ENCODE measurements at regions not wholly inside any gene's neighbourhood (a gene's known extent, or its start where the extent isn't known, plus 50 kb on each side); places are given as distances from the start of the nearest gene placed in this dataset.

- TF ChIP-seq, protein P1, sequence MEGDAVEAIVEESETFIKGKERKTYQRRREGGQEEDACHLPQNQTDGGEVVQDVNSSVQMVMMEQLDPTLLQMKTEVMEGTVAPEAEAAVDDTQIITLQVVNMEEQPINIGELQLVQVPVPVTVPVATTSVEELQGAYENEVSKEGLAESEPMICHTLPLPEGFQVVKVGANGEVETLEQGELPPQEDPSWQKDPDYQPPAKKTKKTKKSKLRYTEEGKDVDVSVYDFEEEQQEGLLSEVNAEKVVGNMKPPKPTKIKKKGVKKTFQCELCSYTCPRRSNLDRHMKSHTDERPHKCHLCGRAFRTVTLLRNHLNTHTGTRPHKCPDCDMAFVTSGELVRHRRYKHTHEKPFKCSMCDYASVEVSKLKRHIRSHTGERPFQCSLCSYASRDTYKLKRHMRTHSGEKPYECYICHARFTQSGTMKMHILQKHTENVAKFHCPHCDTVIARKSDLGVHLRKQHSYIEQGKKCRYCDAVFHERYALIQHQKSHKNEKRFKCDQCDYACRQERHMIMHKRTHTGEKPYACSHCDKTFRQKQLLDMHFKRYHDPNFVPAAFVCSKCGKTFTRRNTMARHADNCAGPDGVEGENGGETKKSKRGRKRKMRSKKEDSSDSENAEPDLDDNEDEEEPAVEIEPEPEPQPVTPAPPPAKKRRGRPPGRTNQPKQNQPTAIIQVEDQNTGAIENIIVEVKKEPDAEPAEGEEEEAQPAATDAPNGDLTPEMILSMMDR (conservative IDR thresholded peaks at IDR 0.05; ENCODE audit: low read depth, low read length), result no peak
- TF ChIP-seq EZH2phosphoT487 (IDR thresholded peaks at IDR 0.05; ENCODE audit: borderline replicate concordance, low read length) (no peak), EZH2 (IDR thresholded peaks at IDR 0.05; ENCODE audit: low read length, unreplicated experiment) (no peak)
Observed at GRCh38 chr6:15945593-15946159, 183.2 kb upstream of the MYLIP start.
